Glutamatergic neuron (in vitro differentiated cells): ENCODE measurements at regions not wholly inside any gene's neighbourhood (a gene's known extent, or its start where the extent isn't known, plus 50 kb on each side); places are given as distances from the start of the nearest gene placed in this dataset.
"Not testable (repeated sequence)": the region's sequence is repeated elsewhere in the genome, so short reads cannot be mapped to it uniquely, and the experiment has no call there.

Experiments
- DNase-seq: peaks from one replicate; pipeline ENCODE4 v3.0.0; 2022
- H3K27ac Mint-ChIP-seq: one replicate; pipeline ENCODE4 v1.8.0; 2020; ENCODE audit warnings: mild to moderate bottlenecking, mixed read lengths, inconsistent platforms; ENCODE audit not compliant: unreplicated experiment
- H3K27me3 Mint-ChIP-seq: one replicate; pipeline ENCODE4 v1.8.0; 2020; ENCODE audit warnings: mild to moderate bottlenecking, moderate library complexity, mixed read lengths, inconsistent platforms; ENCODE audit not compliant: unreplicated experiment
- H3K36me3 Mint-ChIP-seq: one replicate; pipeline ENCODE4 v1.8.0; 2020; ENCODE audit warnings: mild to moderate bottlenecking, mixed read lengths, inconsistent platforms; ENCODE audit not compliant: unreplicated experiment
- H3K4me1 Mint-ChIP-seq: one replicate; pipeline ENCODE4 v1.8.0; 2020; ENCODE audit warnings: mild to moderate bottlenecking, low read depth, mixed read lengths, inconsistent platforms; ENCODE audit not compliant: unreplicated experiment
- H3K4me3 Mint-ChIP-seq: one replicate; pipeline ENCODE4 v1.8.0; 2020; ENCODE audit warnings: mild to moderate bottlenecking, mixed read lengths, inconsistent platforms; ENCODE audit not compliant: unreplicated experiment
- H3K9me3 Mint-ChIP-seq: one replicate; pipeline ENCODE4 v1.8.0; 2020; ENCODE audit warnings: mild to moderate bottlenecking, moderate library complexity, mixed read lengths, inconsistent platforms; ENCODE audit not compliant: unreplicated experiment
- TF ChIP-seq, protein P1 (sequence below): fragments of 200-600 bp; sonication (generic); IDR thresholded peaks from one replicate; pipeline ENCODE4 v1.5.0; 2021; ENCODE audit not compliant: partially characterized antibody, unreplicated experiment

DNA sequence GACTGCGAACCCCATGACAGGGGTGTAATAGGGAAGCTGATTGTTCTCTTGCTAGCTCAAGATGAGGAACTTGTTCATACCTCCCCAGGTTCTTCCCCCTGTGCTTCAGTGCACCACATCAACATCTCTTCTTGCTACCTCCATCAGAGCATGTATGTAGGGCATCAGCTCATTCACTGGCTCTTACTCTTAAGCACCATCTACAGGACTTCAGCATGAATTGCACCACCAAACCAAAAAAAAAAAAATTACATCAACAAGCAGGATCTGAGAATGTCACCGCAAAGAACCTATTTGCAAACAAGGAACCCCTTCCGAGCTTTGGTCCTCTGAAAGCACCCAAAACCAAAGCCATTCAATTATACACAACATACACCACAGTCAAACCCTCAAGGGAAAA is 2226.5 kb upstream of the RAG2 start:
- Mint-ChIP-seq H3K4me1 (no peaks in the 10 kb centered on the region), H3K36me3 (peaks cover 13% of the 10 kb centered on the region), H3K27me3 (no peaks in the 10 kb centered on the region), H3K4me3 (no peak overlapping the region), H3K9me3 (peaks cover 2% of the 10 kb centered on the region), H3K27ac (no peak overlapping the region)
- TF ChIP-seq, protein P1, sequence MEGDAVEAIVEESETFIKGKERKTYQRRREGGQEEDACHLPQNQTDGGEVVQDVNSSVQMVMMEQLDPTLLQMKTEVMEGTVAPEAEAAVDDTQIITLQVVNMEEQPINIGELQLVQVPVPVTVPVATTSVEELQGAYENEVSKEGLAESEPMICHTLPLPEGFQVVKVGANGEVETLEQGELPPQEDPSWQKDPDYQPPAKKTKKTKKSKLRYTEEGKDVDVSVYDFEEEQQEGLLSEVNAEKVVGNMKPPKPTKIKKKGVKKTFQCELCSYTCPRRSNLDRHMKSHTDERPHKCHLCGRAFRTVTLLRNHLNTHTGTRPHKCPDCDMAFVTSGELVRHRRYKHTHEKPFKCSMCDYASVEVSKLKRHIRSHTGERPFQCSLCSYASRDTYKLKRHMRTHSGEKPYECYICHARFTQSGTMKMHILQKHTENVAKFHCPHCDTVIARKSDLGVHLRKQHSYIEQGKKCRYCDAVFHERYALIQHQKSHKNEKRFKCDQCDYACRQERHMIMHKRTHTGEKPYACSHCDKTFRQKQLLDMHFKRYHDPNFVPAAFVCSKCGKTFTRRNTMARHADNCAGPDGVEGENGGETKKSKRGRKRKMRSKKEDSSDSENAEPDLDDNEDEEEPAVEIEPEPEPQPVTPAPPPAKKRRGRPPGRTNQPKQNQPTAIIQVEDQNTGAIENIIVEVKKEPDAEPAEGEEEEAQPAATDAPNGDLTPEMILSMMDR = peak; percentile 29
- DNase-seq = no peak

DNA sequence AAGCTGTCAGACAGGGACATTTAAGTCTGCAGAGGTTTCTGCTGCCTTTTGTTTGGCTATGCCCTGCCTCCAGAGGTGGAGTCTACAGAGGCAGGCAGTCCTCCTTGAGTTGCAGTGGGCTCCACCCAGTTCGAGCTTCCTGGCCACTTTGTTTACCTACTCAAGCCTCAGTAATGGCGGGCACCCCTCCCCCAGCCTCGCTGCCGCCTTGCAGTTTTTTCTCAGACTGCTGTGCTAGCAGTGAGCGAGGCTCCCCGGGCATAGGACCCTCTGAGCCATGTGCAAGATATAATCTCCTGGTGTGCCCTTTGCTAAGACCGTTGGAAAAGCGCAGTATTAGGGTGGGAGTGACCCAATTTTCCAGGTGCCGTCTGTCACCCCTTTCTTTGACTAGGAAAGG is 2223.8 kb upstream of the RAG2 start:
- H3K27ac Mint-ChIP-seq, H3K9me3 Mint-ChIP-seq, H3K36me3 Mint-ChIP-seq, H3K4me1 Mint-ChIP-seq, H3K4me3 Mint-ChIP-seq, H3K27me3 Mint-ChIP-seq, DNase-seq: not testable (repeated sequence)

DNA sequence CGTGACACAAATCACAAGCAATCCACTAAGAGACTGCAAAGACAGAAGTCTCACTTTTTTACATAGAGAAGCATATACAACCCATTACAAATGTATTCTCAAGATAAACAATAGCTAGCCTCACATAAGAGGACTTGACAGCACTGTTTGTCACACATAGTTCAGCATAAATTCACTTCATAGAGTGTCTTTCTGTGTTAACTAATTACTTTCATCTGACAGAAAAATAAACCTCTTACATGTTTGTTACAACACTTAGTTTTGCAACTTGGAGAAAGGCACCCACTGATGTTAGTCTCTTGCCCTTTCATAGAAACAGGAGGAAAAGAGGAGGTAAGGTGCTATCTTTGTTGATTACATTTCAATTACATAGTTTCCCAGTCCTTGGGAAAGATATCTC is 2221.9 kb upstream of the RAG2 start:
- H3K27ac Mint-ChIP-seq = no peak overlapping the region
- DNase-seq = no peak
- no peaks in the 10 kb centered on the region for H3K27me3 Mint-ChIP-seq
- no peaks in the 10 kb centered on the region for H3K36me3 Mint-ChIP-seq
- no peaks in the 10 kb centered on the region for H3K9me3 Mint-ChIP-seq
- no peaks in the 10 kb centered on the region for H3K4me1 Mint-ChIP-seq
- TF ChIP-seq, protein P1 = no peak
- no peak overlapping the region for H3K4me3 Mint-ChIP-seq

DNA sequence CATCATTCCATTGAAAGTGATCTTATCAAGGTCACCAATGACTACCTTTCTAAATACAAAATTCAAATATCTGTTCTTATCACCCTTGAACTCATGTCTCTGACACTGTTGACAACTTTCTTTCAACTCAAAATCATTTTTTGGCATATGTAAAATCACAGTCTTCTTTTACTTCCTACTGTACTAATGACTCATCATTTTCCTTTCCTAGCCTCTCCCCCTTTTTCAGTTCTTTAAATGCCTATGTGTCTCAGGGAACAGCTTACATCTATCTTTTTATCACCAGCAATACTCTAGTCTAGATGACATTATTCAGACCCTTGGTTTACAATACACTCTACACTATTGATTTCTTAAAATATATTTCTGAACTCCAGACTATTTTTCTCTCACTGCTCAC is 2220.7 kb upstream of the RAG2 start:
- Mint-ChIP-seq H3K27me3 (no peaks in the 10 kb centered on the region), H3K36me3 (no peaks in the 10 kb centered on the region), H3K4me1 (no peaks in the 10 kb centered on the region), H3K27ac (no peak overlapping the region), H3K9me3 (no peaks in the 10 kb centered on the region), H3K4me3 (no peak overlapping the region)
- TF ChIP-seq, protein P1 = no peak
- DNase-seq = no peak

DNA sequence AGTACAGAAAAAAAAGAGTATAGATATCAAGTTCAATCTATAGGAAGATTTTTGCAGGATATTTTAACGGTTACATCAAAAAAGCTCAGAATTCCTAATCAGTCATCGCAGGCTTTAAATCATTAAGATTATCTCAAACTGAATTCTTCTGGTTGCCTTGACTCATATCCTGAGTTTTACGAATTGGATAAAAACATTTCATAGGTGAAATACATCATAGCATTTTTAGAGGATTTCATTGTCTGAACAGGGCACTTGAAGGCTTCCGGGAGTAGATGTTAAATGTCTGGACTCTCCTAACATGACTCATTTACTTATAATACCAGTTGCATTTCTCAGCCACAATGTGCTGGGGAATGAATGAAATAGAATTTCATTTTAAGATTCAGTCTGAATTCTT is 2216.6 kb upstream of the RAG2 start:
- TF ChIP-seq, protein P1 = no peak
- no peaks in the 10 kb centered on the region for H3K27me3 Mint-ChIP-seq
- no peak for DNase-seq
- H3K4me1 Mint-ChIP-seq = no peaks in the 10 kb centered on the region
- H3K27ac Mint-ChIP-seq = no peak overlapping the region
- H3K4me3 Mint-ChIP-seq = no peak overlapping the region
- no peaks in the 10 kb centered on the region for H3K9me3 Mint-ChIP-seq
- no peaks in the 10 kb centered on the region for H3K36me3 Mint-ChIP-seq

DNA sequence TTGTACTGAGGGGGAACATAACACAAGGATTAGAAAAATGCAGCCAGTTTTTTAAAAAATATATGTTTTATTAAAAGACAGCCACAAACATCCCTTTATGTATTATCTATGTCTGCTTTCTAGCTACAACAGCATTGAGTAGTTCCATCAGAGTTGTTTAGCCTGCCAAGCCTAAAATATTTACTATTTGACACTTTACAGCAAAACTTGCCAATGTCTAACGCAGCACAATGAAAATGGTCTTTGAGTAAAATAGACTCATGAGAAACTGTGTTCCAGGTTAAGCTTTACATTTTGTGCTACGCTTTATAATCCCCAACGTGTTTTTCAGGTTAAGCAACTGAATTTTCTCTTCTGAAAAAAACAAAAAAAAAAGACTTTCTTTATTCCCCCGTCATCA is 2211.5 kb upstream of the RAG2 start:
- Mint-ChIP-seq H3K27ac (no peak overlapping the region), H3K27me3 (no peaks in the 10 kb centered on the region), H3K36me3 (no peaks in the 10 kb centered on the region), H3K4me3 (no peak overlapping the region), H3K9me3 (no peaks in the 10 kb centered on the region), H3K4me1 (no peaks in the 10 kb centered on the region)
- TF ChIP-seq, protein P1 = no peak
- no peak for DNase-seq
